ENCODE measurements at regions not wholly inside any gene's neighbourhood (a gene's known extent, or its start where the extent isn't known, plus 50 kb on each side); places are given as distances from the start of the nearest gene placed in this dataset.

- no peaks in the 10 kb centered on the region for H4K20me1 ChIP-seq (ENCODE audit: insufficient read depth, low read length)
- H3K36me3 ChIP-seq (replicated peaks; ENCODE audit: low read depth, low read length): no peaks in the 10 kb centered on the region
- TF ChIP-seq EZH2phosphoT487 (IDR thresholded peaks at IDR 0.05; ENCODE audit: low read depth): no peak
- no peak for TF ChIP-seq CTCF (IDR thresholded peaks at IDR 0.05; ENCODE audit: low read depth, low read length)
- no peak overlapping the region for H2AFZ ChIP-seq (ENCODE audit: low read depth, low read length)
- no peak overlapping the region for H3K9ac ChIP-seq (ENCODE audit: low read length)
- no peaks in the 10 kb centered on the region for H3K4me1 ChIP-seq (ENCODE audit: low read length)
- H3K27ac ChIP-seq (ENCODE audit: low read length): no peak overlapping the region
- peaks cover 19% of the 10 kb centered on the region for H3K27me3 ChIP-seq (ENCODE audit: low read depth, low read length)
- H3K79me2 ChIP-seq (ENCODE audit: low read length): no peaks in the 10 kb centered on the region
- no peak overlapping the region for H3K4me3 ChIP-seq (ENCODE audit: low read length)
- H3K4me2 ChIP-seq (ENCODE audit: low read length): no peak overlapping the region
- H3K9me3 ChIP-seq (ENCODE audit: insufficient read depth, low read length): no peaks in the 10 kb centered on the region
Observed at GRCh38 chr11:116333001-116333535, 439.7 kb downstream of the BUD13 start.

GRCh38 chr11:116332391-116332790, 440.4 kb downstream of the BUD13 start:
- Histone ChIP-seq H3K36me3 (replicated peaks; ENCODE audit: low read depth, low read length) (no peaks in the 10 kb centered on the region), H3K27ac (ENCODE audit: low read length) (no peak overlapping the region), H3K27me3 (ENCODE audit: low read depth, low read length) (peaks cover 23% of the 10 kb centered on the region), H3K4me1 (ENCODE audit: low read length) (no peaks in the 10 kb centered on the region), H3K4me3 (ENCODE audit: low read length) (no peak overlapping the region), H4K20me1 (ENCODE audit: insufficient read depth, low read length) (no peaks in the 10 kb centered on the region), H3K9ac (ENCODE audit: low read length) (no peak overlapping the region), H3K79me2 (ENCODE audit: low read length) (no peaks in the 10 kb centered on the region), H3K4me2 (ENCODE audit: low read length) (no peak overlapping the region), H2AFZ (ENCODE audit: low read depth, low read length) (no peak overlapping the region), H3K9me3 (ENCODE audit: insufficient read depth, low read length) (no peaks in the 10 kb centered on the region)
- TF ChIP-seq CTCF (IDR thresholded peaks at IDR 0.05; ENCODE audit: low read depth, low read length) (no peak), EZH2phosphoT487 (IDR thresholded peaks at IDR 0.05; ENCODE audit: low read depth) (no peak)

- Histone ChIP-seq H3K36me3 (replicated peaks; ENCODE audit: low read depth, low read length) (no peaks in the 10 kb centered on the region), H3K9me3 (ENCODE audit: insufficient read depth, low read length) (no peaks in the 10 kb centered on the region), H2AFZ (ENCODE audit: low read depth, low read length) (no peak overlapping the region), H3K4me2 (ENCODE audit: low read length) (no peak overlapping the region), H3K79me2 (ENCODE audit: low read length) (no peaks in the 10 kb centered on the region), H3K4me1 (ENCODE audit: low read length) (no peaks in the 10 kb centered on the region), H3K9ac (ENCODE audit: low read length) (no peak overlapping the region), H4K20me1 (ENCODE audit: insufficient read depth, low read length) (no peaks in the 10 kb centered on the region), H3K27me3 (ENCODE audit: low read depth, low read length) (peaks cover 29% of the 10 kb centered on the region), H3K27ac (ENCODE audit: low read length) (no peak overlapping the region), H3K4me3 (ENCODE audit: low read length) (no peak overlapping the region)
- TF ChIP-seq EZH2phosphoT487 (IDR thresholded peaks at IDR 0.05; ENCODE audit: low read depth): no peak
- TF ChIP-seq CTCF (IDR thresholded peaks at IDR 0.05; ENCODE audit: low read depth, low read length): no peak
Observed at GRCh38 chr11:116331381-116331780, 441.4 kb downstream of the BUD13 start.

GRCh38 chr11:116330439-116331185, 442.2 kb downstream of the BUD13 start:
- H3K9ac ChIP-seq (ENCODE audit: low read length): no peak overlapping the region
- TF ChIP-seq EZH2phosphoT487 (IDR thresholded peaks at IDR 0.05; ENCODE audit: low read depth) (no peak), CTCF (IDR thresholded peaks at IDR 0.05; ENCODE audit: low read depth, low read length) (no peak)
- no peak overlapping the region for H3K4me3 ChIP-seq (ENCODE audit: low read length)
- H3K4me1 ChIP-seq (ENCODE audit: low read length): no peaks in the 10 kb centered on the region
- H3K36me3 ChIP-seq (replicated peaks; ENCODE audit: low read depth, low read length): no peaks in the 10 kb centered on the region
- no peak overlapping the region for H2AFZ ChIP-seq (ENCODE audit: low read depth, low read length)
- no peaks in the 10 kb centered on the region for H4K20me1 ChIP-seq (ENCODE audit: insufficient read depth, low read length)
- H3K79me2 ChIP-seq (ENCODE audit: low read length): no peaks in the 10 kb centered on the region
- H3K4me2 ChIP-seq (ENCODE audit: low read length): no peak overlapping the region
- peaks cover 37% of the 10 kb centered on the region for H3K27me3 ChIP-seq (ENCODE audit: low read depth, low read length)
- H3K27ac ChIP-seq (ENCODE audit: low read length): no peak overlapping the region
- H3K9me3 ChIP-seq (ENCODE audit: insufficient read depth, low read length): no peaks in the 10 kb centered on the region

All from OCI-LY3 (cell line).